NCI-H2196 (cell line): ENCODE measurements at regions not wholly inside any gene's neighbourhood (a gene's known extent, or its start where the extent isn't known, plus 50 kb on each side); places are given as distances from the start of the nearest gene placed in this dataset.
"Not testable (repeated sequence)": the region's sequence is repeated elsewhere in the genome, so short reads cannot be mapped to it uniquely, and the experiment has no call there.

Experiments
- DNase-seq: peaks from one replicate; lab custom pipeline; 2025; ENCODE audit not compliant: unreplicated experiment; lab: John Stamatoyannopoulos, UW

DNA sequence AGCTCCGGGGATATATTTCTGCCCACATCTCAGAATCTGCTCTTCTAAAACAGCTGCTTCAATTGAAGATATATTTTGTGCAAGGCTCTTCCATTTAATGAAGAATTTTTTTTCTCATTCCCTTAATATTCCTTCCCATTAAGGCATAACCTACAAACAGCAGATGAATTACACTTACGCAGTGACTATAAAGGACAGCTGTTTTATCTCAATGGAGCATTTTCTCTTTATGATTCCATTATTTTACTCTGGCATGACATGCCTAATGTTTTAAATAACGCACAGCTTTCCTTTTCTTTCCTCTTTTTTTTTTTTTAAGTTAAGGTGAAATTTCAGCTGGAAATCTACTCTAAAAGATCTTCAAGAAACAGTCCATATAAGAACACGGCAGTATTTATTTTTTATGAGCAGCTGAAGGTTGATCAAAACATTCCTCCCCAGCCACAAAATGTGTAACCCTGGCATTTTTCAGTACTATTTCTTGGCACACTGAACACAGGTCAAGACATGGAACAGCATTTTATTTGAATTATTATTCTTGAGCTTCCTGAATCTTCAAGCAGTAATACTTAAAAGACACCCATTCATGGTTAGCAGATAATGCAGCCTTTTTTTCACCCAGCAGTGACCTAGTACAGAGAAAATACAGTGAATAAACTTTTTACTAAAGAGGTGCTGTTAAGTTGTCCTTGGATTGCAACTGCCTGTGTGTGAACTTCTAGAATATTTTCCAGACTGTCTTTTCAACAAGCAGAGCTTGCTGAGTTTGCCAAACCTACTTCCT lies 118.1 kb upstream of the FOXN3 start:
- DNase-seq: no peak

- no peak for DNase-seq
These were observed 116.7 kb upstream of the FOXN3 start for GRCh38 chr14:89533766-89534165.

GRCh38 chr14:89533136-89533535 lies 116.1 kb upstream of the FOXN3 start:
- no peak for DNase-seq

- no peak for DNase-seq
These were observed 114.8 kb upstream of the FOXN3 start for GRCh38 chr14:89531661-89532335.

GRCh38 chr14:89524990-89525667 lies 108.1 kb upstream of the FOXN3 start:
- DNase-seq: no peak

- DNase-seq: no peak
These were observed 107.4 kb upstream of the FOXN3 start for GRCh38 chr14:89524412-89524811.

GRCh38 chr14:89521988-89522387 lies 105.0 kb upstream of the FOXN3 start:
- DNase-seq: no peak

- DNase-seq: no peak
These were observed 102.0 kb upstream of the FOXN3 start for GRCh38 chr14:89519040-89519439.

GRCh38 chr14:89516173-89516572 lies 99.1 kb upstream of the FOXN3 start:
- no peak for DNase-seq

- DNase-seq: no peak
These were observed 97.6 kb upstream of the FOXN3 start for GRCh38 chr14:89514601-89515000.

DNA sequence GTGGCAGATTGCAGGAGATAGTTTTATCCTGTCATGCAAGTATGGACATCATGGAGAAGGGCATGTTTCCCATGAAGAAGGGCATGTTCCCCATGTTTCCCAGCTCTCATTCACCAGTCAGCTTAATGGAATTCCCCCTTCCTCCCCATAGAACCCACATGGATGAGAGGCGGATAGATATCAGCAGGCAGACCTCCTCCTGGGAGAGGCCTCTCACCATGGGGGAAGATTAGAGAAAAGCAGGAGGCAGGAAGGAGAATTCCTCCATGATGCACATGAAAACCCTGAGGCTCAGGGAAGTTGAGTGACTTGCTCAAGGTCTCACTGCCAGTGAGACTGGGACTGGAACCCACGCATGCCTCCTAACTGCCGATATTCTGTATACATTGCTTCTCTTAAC lies 92.9 kb upstream of the FOXN3 start:
- no peak for DNase-seq

DNA sequence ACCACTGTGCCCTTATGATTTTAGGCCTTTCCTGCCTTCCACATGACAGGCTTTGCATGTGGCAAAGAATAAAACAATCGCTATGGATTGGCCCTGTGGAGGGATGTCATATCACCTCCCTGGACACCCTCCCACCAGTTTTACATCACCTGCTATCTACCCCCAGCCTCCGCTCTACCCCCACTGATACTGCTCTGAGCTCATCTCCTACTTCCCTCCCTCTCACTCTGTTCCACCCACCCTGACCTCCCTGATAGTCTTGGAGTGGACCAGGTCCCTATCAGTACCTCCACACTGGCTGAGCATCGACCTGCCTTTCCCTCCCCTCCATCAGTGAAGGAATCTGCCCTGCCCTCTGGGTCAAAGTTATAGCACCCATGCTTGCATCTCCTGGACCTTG lies 91.8 kb upstream of the FOXN3 start:
- DNase-seq: no peak

DNA sequence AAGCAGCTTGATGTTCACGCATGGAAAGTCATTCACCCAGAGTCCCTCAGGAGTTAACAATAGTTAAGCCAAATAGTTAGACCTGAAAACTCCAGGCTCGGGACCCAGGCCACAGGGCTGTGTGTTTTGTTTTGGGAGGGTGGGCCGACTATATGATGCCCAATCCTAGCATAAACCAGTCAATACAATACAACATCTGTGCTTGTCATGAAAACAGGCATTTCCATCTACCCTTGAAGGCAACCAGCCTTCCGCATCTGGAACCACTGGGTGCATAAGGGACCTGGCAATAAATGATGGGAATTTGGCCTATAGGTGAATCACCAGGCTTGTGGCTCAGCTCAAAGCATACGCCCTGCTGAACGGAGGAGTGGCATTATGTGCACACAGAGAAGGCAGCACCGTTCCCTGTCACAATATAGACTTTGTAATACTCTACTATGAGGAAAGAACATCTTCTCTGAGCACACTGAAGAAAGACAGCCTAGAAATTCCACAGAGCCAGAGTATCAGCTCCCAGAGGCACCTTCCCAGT lies 91.0 kb upstream of the FOXN3 start:
- DNase-seq: no peak

DNA sequence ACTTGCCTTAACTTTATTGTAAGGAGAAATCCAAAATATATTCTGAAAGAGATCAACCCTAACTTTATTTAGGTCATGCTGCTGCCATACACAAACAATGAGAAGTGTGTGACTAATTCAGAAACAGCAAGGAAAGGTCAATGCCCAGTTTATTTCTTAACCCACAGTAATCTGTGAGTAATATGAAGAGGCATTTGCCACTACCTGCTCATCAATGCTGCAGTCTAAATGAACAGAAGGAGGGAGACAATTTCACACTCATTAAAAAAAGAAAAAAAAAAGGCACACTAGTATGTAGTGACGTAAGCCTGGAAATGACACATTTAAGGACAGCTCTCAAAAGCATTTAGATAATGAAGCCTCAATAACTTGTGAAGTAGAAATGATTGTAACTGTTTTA lies 90.5 kb upstream of the FOXN3 start:
- DNase-seq: no peak

GRCh38 chr14:89506891-89507452 lies 89.9 kb upstream of the FOXN3 start:
- not testable (repeated sequence) for DNase-seq

- no peak for DNase-seq
These were observed 87.7 kb upstream of the FOXN3 start for GRCh38 chr14:89504602-89505313.

- no peak for DNase-seq
These were observed 87.1 kb upstream of the FOXN3 start for GRCh38 chr14:89504091-89504490.

DNA sequence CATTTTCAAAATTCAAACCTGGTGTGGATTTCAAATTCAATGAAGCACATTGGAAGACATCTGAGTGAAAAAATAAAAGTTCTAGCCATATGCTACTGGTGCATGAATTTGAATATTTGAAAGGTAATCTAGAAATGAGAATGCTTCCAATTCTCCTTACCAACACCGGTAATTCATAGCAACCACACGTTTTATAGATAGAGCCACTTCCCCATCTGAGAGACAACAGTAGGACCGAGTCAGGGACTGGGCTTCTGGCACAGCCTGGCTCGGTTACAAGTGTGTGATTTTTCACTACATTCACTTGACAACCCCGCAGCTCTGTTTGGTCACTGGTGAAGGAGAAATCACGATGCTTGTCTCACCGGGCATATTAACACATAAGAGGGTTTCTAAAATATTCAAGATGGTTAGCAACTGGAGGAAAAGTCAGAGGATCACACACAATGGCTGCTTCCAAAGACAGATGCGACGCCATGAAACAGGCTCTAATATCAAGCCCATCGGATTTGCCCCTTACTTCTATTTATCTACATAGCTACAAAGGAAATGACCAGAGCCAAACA lies 86.5 kb upstream of the FOXN3 start:
- no peak for DNase-seq

DNA sequence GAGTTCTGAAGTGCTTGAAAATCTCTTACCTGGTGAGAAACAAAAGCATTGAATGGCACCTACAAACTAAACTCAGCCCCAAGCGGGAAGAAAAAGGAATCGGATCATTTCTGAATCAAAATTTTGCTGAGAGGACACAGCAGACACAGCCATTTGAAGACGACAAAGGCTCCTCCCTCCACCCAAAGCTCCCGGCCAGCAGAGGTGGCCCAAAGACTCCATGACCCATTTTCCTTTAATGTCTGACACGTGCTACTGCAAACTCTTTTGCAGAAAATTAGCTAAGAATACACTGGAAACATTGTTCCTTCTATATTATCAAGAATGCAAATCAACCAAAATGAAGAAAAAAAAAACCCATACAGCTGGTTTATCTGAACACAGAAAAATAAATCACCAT lies 85.9 kb upstream of the FOXN3 start:
- no peak for DNase-seq

GRCh38 chr14:89501381-89501780 lies 84.3 kb upstream of the FOXN3 start:
- no peak for DNase-seq

DNA sequence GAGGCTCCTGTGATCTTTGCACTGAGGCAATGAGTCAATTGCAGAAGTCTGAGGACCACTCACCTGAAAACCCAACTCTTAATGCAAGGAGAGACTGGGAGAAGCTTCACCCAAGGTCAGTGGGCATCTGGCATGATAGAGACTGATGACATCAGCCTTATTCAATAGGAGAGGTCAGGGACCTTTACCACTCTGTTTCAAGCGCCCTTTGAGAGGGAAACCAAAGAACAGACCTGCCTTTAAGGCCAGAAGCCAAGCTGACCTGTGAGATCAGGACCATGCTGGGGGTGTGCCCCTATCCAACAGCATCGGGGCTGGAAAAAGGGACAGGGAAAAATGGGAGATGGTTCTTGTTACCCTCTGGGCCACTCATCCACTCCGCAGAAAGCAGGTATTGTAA lies 83.3 kb upstream of the FOXN3 start:
- DNase-seq: no peak
